Activated CD4-positive, alpha-beta memory T cell treated with anti-CD3 and anti-CD28 coated beads, Interleukin-2, amount 10 ng/mL, durations not matched to agents 7 days and 5 days (primary cell): ENCODE measurements at regions not wholly inside any gene's neighbourhood (a gene's known extent, or its start where the extent isn't known, plus 50 kb on each side); places are given as distances from the start of the nearest gene placed in this dataset.

ENCODE experiments used
- CTCF ChIA-PET: fragments of 350-600 bp; sonication (Branson Sonifier 250); formaldehyde crosslinking; loops from one replicate; lab custom pipeline; 2021; ENCODE audit warnings: antibody characterized with exemption, inconsistent platforms; lab: Charles Lee
- POLR2A ChIA-PET: fragments of 350-600 bp; sonication (Branson Sonifier 250); formaldehyde crosslinking; loops from one replicate; lab custom pipeline; 2021; ENCODE audit warnings: antibody characterized with exemption; lab: Charles Lee
- DNase-seq: peaks from one replicate; pipeline ENCODE4 v3.0.0-alpha.2; 2020
- H3K27ac Mint-ChIP-seq: one replicate; pipeline ENCODE4 v1.8.0; 2021; ENCODE audit warnings: mild to moderate bottlenecking, mixed read lengths
- H3K27me3 Mint-ChIP-seq: one replicate; pipeline ENCODE4 v1.8.0; 2021; ENCODE audit warnings: mixed read lengths
- H3K36me3 Mint-ChIP-seq: one replicate; pipeline ENCODE4 v1.8.0; 2021; ENCODE audit warnings: low read depth, mixed read lengths
- H3K4me1 Mint-ChIP-seq: one replicate; pipeline ENCODE4 v1.8.0; 2021; ENCODE audit warnings: mixed read lengths
- H3K4me3 Mint-ChIP-seq: one replicate; pipeline ENCODE4 v1.8.0; 2021; ENCODE audit warnings: mild to moderate bottlenecking, mixed read lengths
- H3K9me3 Mint-ChIP-seq: one replicate; pipeline ENCODE4 v1.8.0; 2021; ENCODE audit warnings: mixed read lengths

DNA sequence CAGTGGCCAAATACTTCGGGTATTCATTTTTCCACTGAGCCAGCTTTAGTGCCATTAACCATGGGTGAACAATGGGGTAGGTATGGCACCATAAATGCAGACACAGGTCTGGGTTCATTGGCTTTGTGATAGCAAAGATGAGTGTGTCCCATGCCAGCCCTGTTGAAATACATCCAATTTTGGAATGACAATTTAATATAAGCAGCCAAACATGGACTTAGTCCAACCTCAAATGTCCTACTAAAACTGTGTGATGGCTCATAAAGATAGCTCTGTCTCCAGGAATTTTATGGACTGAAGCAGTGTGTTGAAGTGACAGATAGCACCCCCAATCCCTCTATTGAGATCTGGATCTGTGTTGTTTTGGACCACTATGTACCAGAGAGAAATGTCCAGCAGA, 514.9 kb downstream of the RASEF start:
- Mint-ChIP-seq H3K27ac (no peak overlapping the region), H3K36me3 (no peaks in the 10 kb centered on the region), H3K4me3 (no peak overlapping the region), H3K9me3 (peaks cover 1% of the 10 kb centered on the region), H3K4me1 (no peaks in the 10 kb centered on the region), H3K27me3 (no peaks in the 10 kb centered on the region)
- ChIA-PET POLR2A (no interaction called here), CTCF (no interaction called here)
- no peak for DNase-seq

DNA sequence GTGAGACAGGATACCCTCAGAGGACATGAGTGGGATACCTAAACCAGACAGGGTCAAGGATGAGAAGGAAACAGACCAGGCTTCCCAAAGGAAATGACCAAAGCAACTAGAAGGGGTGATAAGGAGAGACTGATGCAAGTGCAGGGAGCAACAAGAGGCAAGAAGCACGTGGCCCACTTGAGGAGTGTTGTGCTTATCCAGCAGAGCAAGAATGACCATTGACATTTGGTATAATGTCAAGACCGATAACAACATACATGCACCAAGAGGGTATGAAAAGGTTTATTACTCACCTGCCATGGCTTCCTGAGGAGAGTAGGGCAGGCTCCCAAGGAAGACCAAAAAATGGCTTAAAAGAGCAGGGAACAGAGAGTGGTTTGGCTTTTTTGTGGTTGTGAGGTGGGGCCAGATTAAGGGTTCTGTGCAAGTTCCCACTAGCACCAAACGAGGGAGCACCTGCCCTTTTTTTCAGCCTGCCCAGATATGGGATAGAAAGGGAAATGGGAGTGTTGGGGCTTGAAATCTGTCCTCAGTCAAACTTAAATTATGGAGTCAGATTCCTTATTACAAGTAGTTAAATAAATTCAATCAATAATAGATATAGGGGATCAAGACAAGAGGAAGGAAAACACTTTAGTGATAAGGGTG, 513.6 kb downstream of the RASEF start:
- ChIA-PET POLR2A (interaction anchor here (0.6 kb wide), 1 partner anchor 16 kb away, joined by 3 read pairs; no protein-coding TSS in a partner anchor), CTCF (no interaction called here)
- Mint-ChIP-seq H3K4me1 (no peaks in the 10 kb centered on the region), H3K36me3 (no peaks in the 10 kb centered on the region), H3K27me3 (no peaks in the 10 kb centered on the region), H3K9me3 (peaks cover 1% of the 10 kb centered on the region), H3K27ac (no peak overlapping the region), H3K4me3 (no peak overlapping the region)
- DNase-seq = no peak

DNA sequence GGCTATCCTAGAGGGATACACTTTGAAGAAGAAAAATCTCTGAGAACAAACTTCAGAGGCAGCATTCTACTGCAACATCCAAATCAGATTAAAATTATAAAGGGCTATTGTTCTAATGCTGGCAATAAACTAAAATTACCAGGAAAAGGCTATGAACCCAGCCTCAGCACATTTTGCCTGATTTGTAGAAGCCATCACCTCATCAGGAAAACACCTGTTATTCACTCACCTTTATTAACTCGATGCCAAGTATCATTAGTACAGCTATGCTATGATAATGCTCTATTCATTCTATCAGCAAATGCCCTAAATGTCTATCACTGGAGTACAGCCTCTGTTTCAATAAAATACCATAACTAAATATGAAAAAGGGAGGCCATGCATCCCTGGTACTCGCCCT, 510.2 kb downstream of the RASEF start:
- no peak overlapping the region for H3K27ac Mint-ChIP-seq
- no peaks in the 10 kb centered on the region for H3K27me3 Mint-ChIP-seq
- no peak overlapping the region for H3K4me3 Mint-ChIP-seq
- ChIA-PET CTCF (no interaction called here), POLR2A (no interaction called here)
- no peak for DNase-seq
- peaks cover 5% of the 10 kb centered on the region for H3K9me3 Mint-ChIP-seq
- no peaks in the 10 kb centered on the region for H3K36me3 Mint-ChIP-seq
- H3K4me1 Mint-ChIP-seq = no peaks in the 10 kb centered on the region

DNA sequence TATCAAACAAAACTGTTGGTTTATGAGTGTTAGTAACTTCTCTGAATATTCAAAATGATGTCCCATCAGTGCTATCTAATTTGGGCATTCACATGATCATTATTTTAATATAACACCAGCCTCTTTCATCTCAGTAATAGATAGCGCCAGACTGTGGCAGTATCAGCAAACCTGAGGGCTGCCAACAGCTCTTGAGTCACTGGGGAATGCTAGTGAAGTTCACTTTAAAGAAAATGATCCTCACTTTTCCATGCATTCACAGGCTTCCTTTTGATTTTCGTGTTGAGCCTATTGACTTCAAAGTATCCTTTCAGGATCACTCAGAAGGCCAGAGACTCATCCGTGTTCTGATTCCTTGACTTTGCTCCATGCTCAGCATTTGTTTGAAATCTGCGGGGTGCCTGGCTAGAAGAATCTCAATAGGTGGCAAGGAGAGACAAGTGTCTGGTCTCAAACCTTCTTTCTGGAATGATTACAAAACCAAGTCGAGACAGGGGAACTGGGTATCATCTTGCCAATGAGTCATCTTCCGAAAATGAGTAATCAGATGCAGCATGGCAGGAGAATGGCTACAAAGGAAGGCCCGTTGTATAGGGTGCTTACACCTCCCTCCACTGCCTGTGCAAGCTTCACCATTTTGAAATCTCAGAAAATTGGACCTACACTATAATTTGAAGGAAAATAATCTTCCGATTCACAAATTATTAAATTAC, 509.1 kb downstream of the RASEF start:
- Mint-ChIP-seq H3K27me3 (no peaks in the 10 kb centered on the region), H3K9me3 (peaks cover 5% of the 10 kb centered on the region), H3K4me3 (no peak overlapping the region), H3K36me3 (no peaks in the 10 kb centered on the region), H3K27ac (no peak overlapping the region), H3K4me1 (no peaks in the 10 kb centered on the region)
- no peak for DNase-seq
- POLR2A ChIA-PET = no interaction called here
- CTCF ChIA-PET = no interaction called here

DNA sequence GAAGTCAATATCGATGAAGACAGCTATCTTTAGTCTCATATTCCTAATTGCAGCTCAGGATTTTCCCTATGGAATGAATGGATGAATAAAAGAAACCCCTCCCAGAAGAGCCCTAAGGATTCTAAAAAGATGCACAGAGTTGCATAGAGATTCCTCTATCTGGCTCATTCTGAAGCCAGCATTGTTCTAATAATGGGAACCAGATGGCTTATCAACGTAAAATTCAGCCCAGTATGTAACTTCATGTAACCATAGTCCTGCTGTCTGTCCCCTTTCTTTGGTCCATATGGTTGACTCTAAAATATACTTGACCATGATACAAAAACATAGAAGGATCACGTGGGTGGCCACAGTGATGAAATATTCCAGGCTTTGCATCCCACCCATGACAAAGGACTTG, 508.6 kb downstream of the RASEF start:
- Mint-ChIP-seq H3K9me3 (peaks cover 5% of the 10 kb centered on the region), H3K4me1 (no peaks in the 10 kb centered on the region), H3K27me3 (no peaks in the 10 kb centered on the region), H3K36me3 (no peaks in the 10 kb centered on the region), H3K27ac (no peak overlapping the region), H3K4me3 (no peak overlapping the region)
- no peak for DNase-seq
- POLR2A ChIA-PET = no interaction called here
- CTCF ChIA-PET = no interaction called here

DNA sequence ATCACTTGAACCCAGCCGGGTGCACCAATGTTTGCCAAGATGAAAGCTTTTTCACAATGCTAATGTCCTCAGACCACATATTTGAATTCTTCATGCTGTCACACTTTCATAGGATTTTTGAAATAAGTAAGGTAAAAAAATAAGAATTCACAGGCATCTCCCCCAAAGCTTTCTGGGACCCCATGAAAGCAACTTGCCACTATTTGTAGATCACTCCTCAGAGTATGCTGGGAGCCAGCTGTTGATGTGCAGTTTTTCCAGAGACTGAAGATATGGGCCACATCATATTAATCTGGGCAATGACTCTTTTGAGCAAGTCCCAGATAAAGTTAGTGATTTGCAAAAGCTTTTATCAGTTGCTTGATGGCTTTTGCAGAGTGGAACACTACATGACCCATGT, 507.9 kb downstream of the RASEF start:
- ChIA-PET CTCF (no interaction called here), POLR2A (no interaction called here)
- DNase-seq = no peak
- Mint-ChIP-seq H3K27ac (no peak overlapping the region), H3K4me1 (no peaks in the 10 kb centered on the region), H3K27me3 (no peaks in the 10 kb centered on the region), H3K4me3 (no peak overlapping the region), H3K36me3 (no peaks in the 10 kb centered on the region), H3K9me3 (peaks cover 5% of the 10 kb centered on the region)

DNA sequence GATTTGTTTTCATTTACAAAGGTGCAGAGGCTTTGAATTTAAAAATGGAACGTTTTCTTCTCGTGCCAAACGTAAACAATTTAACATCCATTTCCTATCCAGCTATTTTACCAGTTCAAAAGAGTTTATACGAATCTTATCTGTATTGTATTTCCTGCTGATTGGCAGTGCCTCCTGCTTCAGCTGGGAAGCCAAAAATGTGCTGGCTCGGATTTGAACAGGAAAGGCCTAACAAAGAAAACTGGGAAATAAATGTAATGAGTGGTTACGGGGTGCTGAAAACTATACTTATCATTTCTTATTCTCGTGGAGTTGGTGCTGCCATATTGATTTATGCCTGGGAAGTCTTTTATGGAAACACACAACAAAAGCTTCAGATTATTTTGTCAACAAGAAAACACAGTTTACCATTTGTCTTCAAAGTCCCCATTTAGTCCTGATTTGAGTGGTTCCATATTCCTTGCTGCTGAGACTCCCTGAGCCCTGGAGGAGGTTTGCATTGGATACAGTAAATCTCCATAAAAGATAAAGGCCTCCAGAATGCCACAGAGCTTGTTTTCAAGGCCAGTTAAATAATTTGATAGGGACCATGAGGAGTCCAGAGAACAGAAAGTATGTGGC, 507.4 kb downstream of the RASEF start:
- H3K27me3 Mint-ChIP-seq = no peaks in the 10 kb centered on the region
- ChIA-PET POLR2A (no interaction called here), CTCF (no interaction called here)
- no peak overlapping the region for H3K27ac Mint-ChIP-seq
- no peaks in the 10 kb centered on the region for H3K36me3 Mint-ChIP-seq
- H3K4me3 Mint-ChIP-seq = no peak overlapping the region
- peaks cover 5% of the 10 kb centered on the region for H3K9me3 Mint-ChIP-seq
- DNase-seq = no peak
- no peaks in the 10 kb centered on the region for H3K4me1 Mint-ChIP-seq

DNA sequence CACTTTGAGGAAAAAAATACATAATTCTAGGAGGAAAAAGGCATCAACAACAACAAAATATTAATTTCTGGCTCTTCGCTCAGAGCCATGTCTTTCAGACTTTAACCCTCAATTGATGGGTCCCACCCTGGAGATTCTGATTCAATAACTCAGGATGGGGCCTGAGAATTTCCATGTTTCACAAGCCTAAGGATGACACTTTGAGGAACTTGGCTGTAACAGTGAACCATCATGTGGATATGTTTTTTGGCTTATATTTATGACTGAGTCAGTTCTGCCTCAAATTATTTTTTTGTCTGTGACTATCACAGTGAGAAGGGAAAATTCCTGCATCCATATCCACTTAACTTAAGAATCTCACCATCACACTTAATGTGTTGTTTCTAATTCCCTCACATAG, 504.6 kb downstream of the RASEF start:
- no peak overlapping the region for H3K27ac Mint-ChIP-seq
- ChIA-PET CTCF (no interaction called here), POLR2A (no interaction called here)
- no peaks in the 10 kb centered on the region for H3K27me3 Mint-ChIP-seq
- no peaks in the 10 kb centered on the region for H3K36me3 Mint-ChIP-seq
- peaks cover 5% of the 10 kb centered on the region for H3K9me3 Mint-ChIP-seq
- no peak overlapping the region for H3K4me3 Mint-ChIP-seq
- DNase-seq = no peak
- no peaks in the 10 kb centered on the region for H3K4me1 Mint-ChIP-seq

DNA sequence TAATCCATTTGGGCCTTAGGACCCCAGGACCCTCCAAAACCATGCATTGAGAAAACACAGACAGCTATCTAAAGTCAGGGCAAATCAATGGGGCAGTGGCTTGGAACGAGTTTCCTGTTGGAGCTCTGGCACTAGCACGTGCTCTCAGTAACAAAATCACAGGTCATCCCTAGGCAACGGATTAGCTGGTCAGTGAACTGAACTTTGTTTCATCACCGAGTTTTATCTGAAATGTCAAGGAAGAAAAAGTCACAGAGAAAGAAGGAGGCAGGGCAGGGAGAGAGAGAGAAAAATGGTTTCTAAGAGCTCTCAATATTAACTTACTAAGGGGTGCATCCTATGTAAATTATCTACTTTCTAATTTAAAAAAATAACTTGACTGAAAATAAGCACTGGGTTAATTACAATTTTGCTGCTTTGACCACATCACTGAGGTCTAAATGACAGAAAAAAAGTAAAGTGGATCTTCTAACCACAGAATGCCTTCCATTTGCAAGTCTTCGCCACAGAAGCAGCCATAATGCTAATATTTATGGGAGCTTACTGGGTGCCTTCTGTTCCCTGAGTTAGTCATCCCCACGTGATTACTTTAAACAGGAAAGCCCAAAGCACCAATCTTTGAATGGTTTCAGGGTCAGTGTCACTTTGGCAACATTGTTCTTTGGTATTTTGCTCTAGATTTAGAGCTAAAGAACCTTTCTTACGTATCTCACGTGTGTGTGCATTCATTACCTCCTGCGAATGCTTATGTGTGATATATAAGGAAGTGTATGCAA, 503.9 kb downstream of the RASEF start:
- no peak for DNase-seq
- H3K27ac Mint-ChIP-seq = no peak overlapping the region
- ChIA-PET CTCF (no interaction called here), POLR2A (no interaction called here)
- H3K27me3 Mint-ChIP-seq = no peaks in the 10 kb centered on the region
- H3K4me3 Mint-ChIP-seq = no peak overlapping the region
- H3K36me3 Mint-ChIP-seq = no peaks in the 10 kb centered on the region
- no peaks in the 10 kb centered on the region for H3K4me1 Mint-ChIP-seq
- peaks cover 5% of the 10 kb centered on the region for H3K9me3 Mint-ChIP-seq

DNA sequence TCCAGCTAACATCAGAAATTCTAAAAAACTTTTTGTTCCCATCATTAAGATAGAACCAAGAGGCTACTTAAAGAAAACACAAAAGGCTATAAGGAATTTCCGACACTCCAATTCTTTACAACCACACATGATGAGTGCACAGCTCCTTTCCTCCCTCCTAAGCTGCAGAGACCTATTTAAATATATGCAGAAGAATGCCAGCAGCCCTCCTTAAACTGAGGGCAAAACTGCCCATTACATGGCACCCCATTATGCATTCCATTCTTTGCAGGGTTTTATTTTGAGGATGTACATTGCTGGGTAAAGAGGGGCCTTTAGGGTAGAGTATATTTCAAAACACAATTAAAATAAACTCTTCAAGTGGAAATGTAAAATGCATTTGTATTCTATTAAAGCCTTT, 502.9 kb downstream of the RASEF start:
- H3K4me1 Mint-ChIP-seq = no peaks in the 10 kb centered on the region
- H3K9me3 Mint-ChIP-seq = peaks cover 5% of the 10 kb centered on the region
- DNase-seq = no peak
- H3K4me3 Mint-ChIP-seq = no peak overlapping the region
- H3K27ac Mint-ChIP-seq = no peak overlapping the region
- POLR2A ChIA-PET = no interaction called here
- CTCF ChIA-PET = no interaction called here
- no peaks in the 10 kb centered on the region for H3K36me3 Mint-ChIP-seq
- H3K27me3 Mint-ChIP-seq = no peaks in the 10 kb centered on the region

DNA sequence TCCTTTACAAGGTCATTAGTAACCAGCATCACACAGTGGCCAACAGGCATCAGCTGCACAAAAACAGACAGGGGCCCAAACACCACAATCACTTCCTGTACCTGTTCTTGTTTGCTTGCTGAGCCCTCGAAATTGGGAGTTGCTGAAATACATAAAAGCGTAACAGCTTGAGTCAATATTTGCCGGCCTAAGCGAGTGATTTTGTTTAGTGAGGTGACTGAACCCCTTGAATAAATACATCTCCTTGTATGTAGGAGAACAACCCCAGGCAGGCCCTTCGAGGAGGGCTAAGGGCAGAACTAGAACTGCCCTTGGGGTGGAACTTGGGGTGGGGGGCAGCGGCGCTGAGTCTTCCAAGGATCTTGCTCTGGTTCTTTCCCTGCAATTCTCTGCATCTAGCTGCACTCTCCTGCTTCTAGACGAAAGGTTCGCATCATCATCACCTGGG, 502.5 kb downstream of the RASEF start:
- Mint-ChIP-seq H3K27me3 (no peaks in the 10 kb centered on the region), H3K36me3 (no peaks in the 10 kb centered on the region), H3K4me1 (no peaks in the 10 kb centered on the region), H3K27ac (no peak overlapping the region), H3K4me3 (no peak overlapping the region), H3K9me3 (peaks cover 4% of the 10 kb centered on the region)
- ChIA-PET POLR2A (no interaction called here), CTCF (no interaction called here)
- DNase-seq = no peak

DNA sequence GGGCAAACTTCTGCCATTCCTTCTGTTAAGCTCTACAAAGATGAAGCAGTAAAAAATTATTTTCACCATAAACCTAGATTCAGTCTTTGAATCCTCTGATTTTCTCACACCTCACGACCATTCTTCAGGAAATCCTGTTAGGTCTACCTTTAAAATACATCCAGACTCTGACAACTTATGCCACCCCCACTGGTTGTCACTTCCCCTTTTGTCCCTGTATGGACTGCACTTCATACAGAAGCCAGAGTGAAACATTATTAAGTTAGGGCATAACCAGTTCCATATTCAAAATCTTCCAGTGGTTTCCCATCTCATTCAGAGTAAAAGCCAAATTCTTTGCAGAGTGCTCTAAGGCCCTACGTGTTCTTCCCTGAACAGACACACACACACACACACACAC, 499.8 kb downstream of the RASEF start:
- Mint-ChIP-seq H3K4me1 (no peaks in the 10 kb centered on the region), H3K36me3 (no peaks in the 10 kb centered on the region), H3K9me3 (peaks cover 3% of the 10 kb centered on the region), H3K27me3 (no peaks in the 10 kb centered on the region), H3K4me3 (no peak overlapping the region), H3K27ac (no peak overlapping the region)
- DNase-seq = no peak
- CTCF ChIA-PET = no interaction called here
- POLR2A ChIA-PET = no interaction called here

DNA sequence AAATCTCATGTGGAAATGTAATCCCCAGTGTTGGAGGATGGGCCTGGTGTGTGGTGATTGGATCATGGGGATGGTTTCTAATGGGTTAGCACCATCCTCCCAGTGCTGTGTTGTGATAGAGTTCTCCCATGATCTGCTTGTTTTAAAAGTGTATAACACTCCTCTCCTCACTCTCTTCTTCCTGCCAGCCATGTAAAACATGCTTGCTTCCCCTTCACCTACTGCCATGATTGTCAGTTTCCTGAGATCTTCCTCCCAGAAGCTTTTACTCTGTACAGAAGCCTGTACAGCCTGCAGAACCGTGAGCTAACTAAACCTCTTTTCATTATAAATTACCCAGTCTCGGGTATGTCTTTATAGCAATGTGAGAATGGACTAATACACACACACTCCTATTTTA, 499.1 kb downstream of the RASEF start:
- no peaks in the 10 kb centered on the region for H3K36me3 Mint-ChIP-seq
- H3K9me3 Mint-ChIP-seq = peaks cover 5% of the 10 kb centered on the region
- no peak for DNase-seq
- no peaks in the 10 kb centered on the region for H3K4me1 Mint-ChIP-seq
- ChIA-PET CTCF (no interaction called here), POLR2A (no interaction called here)
- no peaks in the 10 kb centered on the region for H3K27me3 Mint-ChIP-seq
- no peak overlapping the region for H3K4me3 Mint-ChIP-seq
- no peak overlapping the region for H3K27ac Mint-ChIP-seq
